Stimulated activated CD4-positive, alpha-beta T cell treated with anti-CD3 and anti-CD28 coated beads, TNF-alpha, amount 100 ng/mL, for 4 hours (primary cell): ENCODE measurements at regions not wholly inside any gene's neighbourhood (a gene's known extent, or its start where the extent isn't known, plus 50 kb on each side); places are given as distances from the start of the nearest gene placed in this dataset.
"Not testable (repeated sequence)": the region's sequence is repeated elsewhere in the genome, so short reads cannot be mapped to it uniquely, and the experiment has no call there.

Experiments used
- DNase-seq, 3 experiments: peaks; one replicate each; pipeline ENCODE4 v3.0.0-alpha.2; 2020; ENCODE audit warnings: low read depth in 3 of 3

GRCh38 chr7:68971634-68972340 is 626.5 kb upstream of the AUTS2 start:
- no peak for DNase-seq

- DNase-seq: no peak
These were observed 620.8 kb upstream of the AUTS2 start for GRCh38 chr7:68977385-68978055.

- no peak for DNase-seq
These were observed 619.6 kb upstream of the AUTS2 start for GRCh38 chr7:68978710-68979109.

GRCh38 chr7:68980011-68980410 is 618.3 kb upstream of the AUTS2 start:
- DNase-seq: no peak

- DNase-seq: not testable (repeated sequence)
These were observed 617.8 kb upstream of the AUTS2 start for GRCh38 chr7:68980432-68980831.

GRCh38 chr7:68984306-68984705 is 614.0 kb upstream of the AUTS2 start:
- no peak for DNase-seq

- no peak for DNase-seq
These were observed 603.4 kb upstream of the AUTS2 start for GRCh38 chr7:68994841-68995240.

GRCh38 chr7:68998136-68998535 is 600.1 kb upstream of the AUTS2 start:
- no peak for DNase-seq

GRCh38 chr7:69002416-69002815 is 595.9 kb upstream of the AUTS2 start:
- no peak for DNase-seq

GRCh38 chr7:69012149-69012548 is 586.1 kb upstream of the AUTS2 start:
- no peak for DNase-seq

- DNase-seq: no peak
These were observed 581.1 kb upstream of the AUTS2 start for GRCh38 chr7:69017208-69017607.

GRCh38 chr7:69018200-69018599 is 580.1 kb upstream of the AUTS2 start:
- DNase-seq: no peak

GRCh38 chr7:69019437-69019836 is 578.8 kb upstream of the AUTS2 start:
- no peak for DNase-seq

GRCh38 chr7:69020536-69020935 is 577.7 kb upstream of the AUTS2 start:
- no peak for DNase-seq

GRCh38 chr7:69025249-69025648 is 573.0 kb upstream of the AUTS2 start:
- DNase-seq: no peak

GRCh38 chr7:69032848-69033247 is 565.4 kb upstream of the AUTS2 start:
- no peak for DNase-seq

- DNase-seq: no peak
These were observed 562.4 kb upstream of the AUTS2 start for GRCh38 chr7:69035826-69036225.

- no peak for DNase-seq
These were observed 562.0 kb upstream of the AUTS2 start for GRCh38 chr7:69036301-69036700.

GRCh38 chr7:69038915-69039314 is 559.4 kb upstream of the AUTS2 start:
- DNase-seq: no peak

GRCh38 chr7:69042138-69042537 is 556.1 kb upstream of the AUTS2 start:
- DNase-seq: no peak

- no peak for DNase-seq
These were observed 551.0 kb upstream of the AUTS2 start for GRCh38 chr7:69047151-69047754.

GRCh38 chr7:69049326-69049725 is 548.9 kb upstream of the AUTS2 start:
- DNase-seq: no peak

GRCh38 chr7:69052447-69052846 is 545.8 kb upstream of the AUTS2 start:
- no peak for DNase-seq
